ENCODE measurements at regions not wholly inside any gene's neighbourhood (a gene's known extent, or its start where the extent isn't known, plus 50 kb on each side); places are given as distances from the start of the nearest gene placed in this dataset.

DNA sequence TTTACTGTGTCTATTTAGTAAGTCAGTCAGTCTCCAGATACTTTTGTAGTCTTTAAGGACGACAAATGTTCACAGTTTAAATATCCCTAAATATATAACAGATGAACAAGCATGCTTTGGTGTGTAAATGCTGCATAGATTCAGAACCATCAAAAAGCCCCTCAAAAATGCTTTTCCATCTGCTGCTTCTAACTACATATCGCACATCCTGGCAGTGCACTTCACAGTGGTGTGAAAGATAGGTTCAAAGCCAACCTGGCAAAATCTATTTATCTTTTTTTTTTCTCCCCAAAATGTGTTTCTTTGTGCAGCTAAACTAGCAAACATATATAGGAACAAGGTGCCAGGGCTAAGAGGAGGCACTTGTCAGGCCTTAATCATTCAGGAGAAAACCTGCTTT lies 753.8 kb downstream of the PLCL1 start:
- TF ChIP-seq ZNF780A (CRISPR knock-in tag; IDR thresholded peaks at IDR 0.05) (no peak), POLR2A (conservative IDR thresholded peaks at IDR 0.05) (no peak), JUNB (CRISPR knock-in tag; conservative IDR thresholded peaks at IDR 0.05) (no peak), KLF10 (CRISPR knock-in tag; IDR thresholded peaks at IDR 0.05) (no peak), POLR2AphosphoS5 (IDR thresholded peaks at IDR 0.05; ENCODE audit: control insufficient read depth, insufficient read depth, low read depth, low read length) (no peak), KDM5B (IDR thresholded peaks at IDR 0.05; ENCODE audit: insufficient replicate concordance, low read depth, low read length) (no peak)
